ENCODE measurements at regions not wholly inside any gene's neighbourhood (a gene's known extent, or its start where the extent isn't known, plus 50 kb on each side); places are given as distances from the start of the nearest gene placed in this dataset.

- Histone ChIP-seq H3K9me2 (replicated peaks; ENCODE audit: insufficient read depth, low read length) (no peaks in the 10 kb centered on the region), H3K4me3 (ENCODE audit: low read length) (no peak overlapping the region), H3K36me3 (replicated peaks; ENCODE audit: insufficient read depth, low read length) (no peaks in the 10 kb centered on the region), H3K9me3 (replicated peaks; ENCODE audit: insufficient read depth, low read length) (no peaks in the 10 kb centered on the region), H3K27ac (ENCODE audit: low read length) (no peak overlapping the region), H2AFZ (ENCODE audit: low read length) (no peak overlapping the region), H3F3A (ENCODE audit: insufficient read depth, low read length) (no peaks in the 10 kb centered on the region), H3K4me2 (ENCODE audit: low read depth, low read length) (no peak overlapping the region), H3K4me1 (ENCODE audit: low read length) (peaks cover 4% of the 10 kb centered on the region; the same call in 1 of the 2 replicates), H3K27me3 (replicated peaks; ENCODE audit: insufficient read depth, low read length) (no peaks in the 10 kb centered on the region), H3K79me2 (ENCODE audit: low read length) (no peaks in the 10 kb centered on the region), H3K9ac (ENCODE audit: low read length) (no peak overlapping the region), H4K20me1 (ENCODE audit: insufficient read depth, low read length) (no peaks in the 10 kb centered on the region)
- DNase-seq: no peak
- no peak for TF ChIP-seq EZH2phosphoT487 (IDR thresholded peaks at IDR 0.05; ENCODE audit: low read length)
- no peak for TF ChIP-seq CTCF (IDR thresholded peaks at IDR 0.05; ENCODE audit: low read length)
- no peak for TF ChIP-seq EZH2 (optimal IDR thresholded peaks at IDR 0.05; ENCODE audit: low read depth, low read length)
These were observed 109.7 kb upstream of the FER start for GRCh38 chr5:108638021-108638420.

GRCh38 chr5:108637134-108637533, 110.6 kb upstream of the FER start:
- Histone ChIP-seq H3K36me3 (replicated peaks; ENCODE audit: insufficient read depth, low read length) (no peaks in the 10 kb centered on the region), H3F3A (ENCODE audit: insufficient read depth, low read length) (no peaks in the 10 kb centered on the region), H3K9ac (ENCODE audit: low read length) (no peak overlapping the region), H3K79me2 (ENCODE audit: low read length) (no peaks in the 10 kb centered on the region), H2AFZ (ENCODE audit: low read length) (no peak overlapping the region), H3K27me3 (replicated peaks; ENCODE audit: insufficient read depth, low read length) (no peaks in the 10 kb centered on the region), H3K4me2 (ENCODE audit: low read depth, low read length) (no peak overlapping the region), H3K4me3 (ENCODE audit: low read length) (no peak overlapping the region), H3K9me3 (replicated peaks; ENCODE audit: insufficient read depth, low read length) (no peaks in the 10 kb centered on the region), H4K20me1 (ENCODE audit: insufficient read depth, low read length) (no peaks in the 10 kb centered on the region), H3K9me2 (replicated peaks; ENCODE audit: insufficient read depth, low read length) (no peaks in the 10 kb centered on the region), H3K27ac (ENCODE audit: low read length) (no peak overlapping the region), H3K4me1 (ENCODE audit: low read length) (peaks cover 4% of the 10 kb centered on the region; the same call in 1 of the 2 replicates)
- no peak for DNase-seq
- TF ChIP-seq CTCF (IDR thresholded peaks at IDR 0.05; ENCODE audit: low read length) (no peak), EZH2 (optimal IDR thresholded peaks at IDR 0.05; ENCODE audit: low read depth, low read length) (no peak), EZH2phosphoT487 (IDR thresholded peaks at IDR 0.05; ENCODE audit: low read length) (no peak)

GRCh38 chr5:108636135-108636853, 111.4 kb upstream of the FER start:
- H3K4me2 ChIP-seq (ENCODE audit: low read depth, low read length): no peak overlapping the region
- no peak overlapping the region for H3K9ac ChIP-seq (ENCODE audit: low read length)
- H3K9me3 ChIP-seq (replicated peaks; ENCODE audit: insufficient read depth, low read length): no peaks in the 10 kb centered on the region
- H3K4me1 ChIP-seq (ENCODE audit: low read length): peaks cover 4% of the 10 kb centered on the region; the same call in 1 of the 2 replicates
- H3K27ac ChIP-seq (ENCODE audit: low read length): no peak overlapping the region
- no peak overlapping the region for H3K4me3 ChIP-seq (ENCODE audit: low read length)
- no peak overlapping the region for H2AFZ ChIP-seq (ENCODE audit: low read length)
- TF ChIP-seq EZH2 (optimal IDR thresholded peaks at IDR 0.05; ENCODE audit: low read depth, low read length) (no peak), EZH2phosphoT487 (IDR thresholded peaks at IDR 0.05; ENCODE audit: low read length) (no peak), CTCF (IDR thresholded peaks at IDR 0.05; ENCODE audit: low read length) (no peak)
- no peak for DNase-seq
- no peaks in the 10 kb centered on the region for H3K9me2 ChIP-seq (replicated peaks; ENCODE audit: insufficient read depth, low read length)
- no peaks in the 10 kb centered on the region for H3K36me3 ChIP-seq (replicated peaks; ENCODE audit: insufficient read depth, low read length)
- H3K27me3 ChIP-seq (replicated peaks; ENCODE audit: insufficient read depth, low read length): no peaks in the 10 kb centered on the region
- H3K79me2 ChIP-seq (ENCODE audit: low read length): no peaks in the 10 kb centered on the region
- no peaks in the 10 kb centered on the region for H4K20me1 ChIP-seq (ENCODE audit: insufficient read depth, low read length)
- H3F3A ChIP-seq (ENCODE audit: insufficient read depth, low read length): no peaks in the 10 kb centered on the region
